Thyroid gland (tissue), 4 donors: ENCODE measurements at regions not wholly inside any gene's neighbourhood (a gene's known extent, or its start where the extent isn't known, plus 50 kb on each side); places are given as distances from the start of the nearest gene placed in this dataset.

Experiments
- CTCF ChIP-seq, 6 experiments: fragments of 200-600 bp in 3 of 6; fragments of 450-650 bp in 3 of 6; sonication (generic) in 3 of 6; IDR thresholded peaks; one replicate each; pipeline ENCODE4 v1.5.1; 2016 to 2019; ENCODE audit warnings: antibody characterized with exemption in 6 of 6, mild to moderate bottlenecking in 2 of 6, inconsistent platforms in 1 of 6, moderate library complexity in 1 of 6
- POLR2A ChIP-seq, 2 donors: fragments of 450-650 bp; IDR thresholded peaks; one replicate each; pipeline ENCODE4 v1.6.1; 2017; ENCODE audit warnings: antibody characterized with exemption in 2 of 2, mild to moderate bottlenecking in 2 of 2, moderate library complexity in 1 of 2

- no peak for TF ChIP-seq CTCF (IDR thresholded peaks at IDR 0.05)
- TF ChIP-seq POLR2A (IDR thresholded peaks at IDR 0.05): no peak
These were observed 416.1 kb upstream of the TRPC7 start for GRCh38 chr5:136781464-136781863.
